NCI-H2107 (cell line): ENCODE measurements at regions not wholly inside any gene's neighbourhood (a gene's known extent, or its start where the extent isn't known, plus 50 kb on each side); places are given as distances from the start of the nearest gene placed in this dataset.
"Not testable (repeated sequence)": the region's sequence is repeated elsewhere in the genome, so short reads cannot be mapped to it uniquely, and the experiment has no call there.

ENCODE experiments used
- DNase-seq: peaks from one replicate; lab custom pipeline; 2025; lab: John Stamatoyannopoulos, UW

- no peak for DNase-seq
Measured at GRCh38 chr14:44873536-44873935, 88.2 kb downstream of the KLHL28 start.

DNA sequence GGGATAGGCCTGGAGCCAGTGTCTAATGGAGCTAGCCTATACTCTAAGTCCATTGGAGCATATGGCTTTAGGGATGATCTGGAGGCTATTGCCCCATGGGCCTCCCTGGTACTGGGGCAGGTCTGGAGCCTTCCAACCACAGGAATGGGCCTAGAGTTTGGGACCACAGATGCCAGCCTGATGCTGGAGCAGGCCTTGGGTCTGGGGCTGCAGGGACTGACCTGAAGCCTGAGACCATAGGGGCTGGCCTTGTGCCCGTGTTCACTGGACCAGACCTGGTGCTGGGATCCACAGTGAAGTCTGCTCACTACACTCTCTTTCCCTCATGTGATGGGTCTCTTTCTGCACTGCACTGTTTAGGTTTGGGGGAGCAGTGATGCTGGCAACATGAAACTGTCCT lies 95.0 kb downstream of the KLHL28 start:
- no peak for DNase-seq

DNA sequence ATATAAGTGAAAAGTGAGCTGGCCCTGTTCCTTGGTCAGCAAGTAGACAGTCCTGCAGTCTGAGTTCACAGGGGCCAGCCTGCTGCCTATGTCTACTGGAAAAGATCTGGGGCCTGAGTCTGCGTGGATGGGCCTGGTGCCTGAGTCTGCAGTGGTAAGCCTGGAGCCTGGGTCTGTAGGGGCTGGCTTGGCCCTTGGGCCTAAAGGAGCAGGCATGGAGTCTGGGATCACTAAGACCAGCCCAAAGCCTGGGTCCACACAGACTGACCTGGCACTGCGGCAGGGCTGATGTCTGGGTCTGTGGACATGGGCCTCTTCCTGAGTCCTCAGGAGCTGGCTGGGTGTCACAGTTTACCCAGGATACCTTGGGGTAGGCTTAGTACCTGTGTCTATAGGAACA lies 95.4 kb downstream of the KLHL28 start:
- no peak for DNase-seq

DNA sequence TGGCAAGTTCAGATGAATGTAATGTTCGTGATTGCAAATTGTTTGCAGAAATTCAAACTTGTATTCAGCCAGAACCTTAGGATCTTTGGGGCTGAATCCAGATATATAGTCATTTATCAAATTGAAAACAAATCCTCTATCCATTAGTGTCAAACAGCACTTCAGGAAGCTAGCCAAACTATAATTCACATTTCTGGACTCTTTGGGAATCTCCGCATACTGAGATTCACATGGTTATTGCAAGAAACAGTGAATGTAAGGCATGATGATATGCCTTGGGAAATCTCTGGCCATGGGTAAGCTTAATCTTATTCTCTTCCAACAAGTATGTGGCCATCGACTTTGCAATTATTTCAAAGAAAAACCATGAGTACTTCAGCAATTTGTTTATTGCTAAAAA lies 98.5 kb downstream of the KLHL28 start:
- no peak for DNase-seq

DNA sequence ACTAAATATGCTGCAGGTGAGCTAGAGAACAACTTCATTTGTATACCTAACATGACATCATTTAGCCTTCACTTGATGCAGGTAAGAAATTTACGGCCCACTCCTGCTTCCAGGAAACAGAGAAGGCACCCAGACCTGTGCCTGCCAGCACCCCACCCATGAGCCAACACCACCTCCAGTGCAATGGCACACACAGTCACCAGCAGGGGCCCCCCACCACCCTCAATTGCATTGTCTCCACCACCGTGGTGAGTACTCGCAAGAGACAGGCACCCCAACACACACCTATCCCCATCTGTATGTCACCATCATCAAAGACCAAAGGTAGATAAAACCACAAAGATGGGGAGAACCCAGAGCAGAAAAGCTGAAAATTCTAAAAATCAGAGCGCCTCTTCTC lies 107.6 kb downstream of the KLHL28 start:
- DNase-seq: no peak

DNA sequence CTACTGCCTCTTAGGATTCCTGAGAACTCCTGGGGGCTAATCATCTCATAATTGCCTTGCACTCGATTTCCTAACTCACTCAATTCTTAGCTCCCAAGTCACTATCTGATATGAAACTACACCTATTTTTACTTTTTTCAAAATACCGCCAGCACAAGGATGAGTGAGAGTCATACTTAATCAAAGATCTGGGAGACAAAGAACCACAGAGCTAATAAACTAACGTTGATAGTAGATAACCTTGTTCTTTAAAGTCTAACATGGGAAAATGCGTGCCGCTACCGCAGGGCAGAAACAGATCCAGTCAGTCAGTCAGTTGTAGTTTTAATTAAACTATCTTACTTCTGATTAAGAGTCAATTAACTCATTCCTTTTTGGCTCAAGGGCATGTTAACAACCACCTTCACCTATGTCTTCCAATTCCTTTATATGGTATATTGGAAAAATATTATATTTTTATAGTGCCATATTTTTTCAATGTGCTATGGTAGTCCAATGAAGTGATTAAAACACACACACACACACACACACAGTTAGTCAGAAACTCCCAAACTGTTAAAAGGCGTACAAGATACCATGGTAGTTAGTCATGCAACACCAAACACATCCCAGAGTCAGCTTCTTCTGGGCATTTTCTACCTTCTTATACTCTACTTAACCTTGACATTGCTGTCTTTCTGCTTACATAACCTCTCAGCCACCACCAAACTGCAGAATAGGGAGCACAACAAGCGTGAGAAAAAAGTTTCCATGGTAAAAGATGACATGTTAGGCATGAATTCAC lies 114.0 kb downstream of the KLHL28 start:
- no peak for DNase-seq

DNA sequence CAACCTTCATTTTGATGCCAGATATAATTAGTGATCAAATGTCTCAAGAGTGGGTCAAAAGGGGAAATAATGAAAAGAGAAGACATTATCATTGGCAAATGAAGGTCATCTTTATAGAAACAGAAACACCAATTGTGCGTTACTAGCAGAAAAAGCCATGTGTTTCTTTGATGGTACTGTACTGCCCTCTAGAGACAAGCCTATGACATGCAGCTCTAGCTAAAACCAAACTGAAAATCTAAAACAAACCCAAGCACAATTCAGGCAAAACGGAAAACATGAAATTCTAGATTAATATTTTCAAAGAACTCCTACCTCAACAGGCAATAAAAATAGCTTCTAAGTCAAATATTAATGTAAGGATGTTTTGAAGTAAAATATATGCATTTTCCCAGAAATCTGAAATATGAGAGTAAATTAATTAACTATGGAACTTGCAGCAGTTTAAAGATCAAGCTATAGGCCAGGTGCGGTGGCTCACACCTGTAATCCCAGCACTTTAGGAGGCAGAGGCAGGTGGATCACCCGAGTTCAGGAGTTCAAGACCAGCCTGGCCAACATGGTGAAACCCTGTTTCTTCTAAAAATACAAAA lies 115.4 kb downstream of the KLHL28 start:
- DNase-seq: peak; percentile 43

DNA sequence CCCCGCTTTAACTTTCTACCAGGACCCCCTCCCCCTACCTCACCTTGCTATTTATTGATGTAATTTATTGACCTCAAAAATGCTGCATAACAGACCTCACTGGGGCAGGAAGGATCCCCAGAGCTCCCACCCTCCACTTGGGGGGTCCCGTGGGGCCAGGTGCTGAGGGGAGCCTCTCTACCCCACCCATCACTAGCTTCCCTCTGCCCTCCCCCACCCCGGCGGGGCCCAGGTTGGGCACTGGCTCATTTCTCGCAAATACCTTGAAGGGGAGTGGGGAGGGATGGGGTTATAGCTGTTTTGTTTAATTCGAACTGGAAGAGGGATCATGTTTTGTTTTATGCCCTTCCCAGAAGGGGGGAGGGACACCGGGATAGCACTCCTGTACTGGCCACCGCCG lies 125.8 kb downstream of the KLHL28 start:
- not testable (repeated sequence) for DNase-seq

GRCh38 chr14:44833376-44834060 lies 128.2 kb downstream of the KLHL28 start:
- no peak for DNase-seq

DNA sequence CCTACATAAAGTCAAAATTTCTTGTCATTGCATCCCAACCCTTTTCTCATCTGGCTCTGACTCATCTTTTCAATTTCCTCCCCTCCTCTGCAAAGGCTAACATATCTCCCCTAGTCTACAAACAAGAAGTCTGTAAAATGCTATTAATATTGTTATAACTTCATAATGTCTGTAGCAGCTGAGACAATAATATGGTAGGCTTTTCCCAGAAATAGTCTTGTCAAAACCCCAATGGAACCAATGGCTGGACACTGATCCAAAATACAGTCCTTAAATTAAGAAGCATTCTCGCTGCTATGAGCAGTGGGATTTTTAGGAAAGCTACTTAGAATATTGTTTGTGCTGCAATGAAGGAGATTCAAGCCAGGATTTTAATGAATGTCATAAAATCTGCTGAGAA lies 131.4 kb downstream of the KLHL28 start:
- DNase-seq: no peak

- no peak for DNase-seq
Measured at GRCh38 chr14:44829021-44829420, 132.7 kb downstream of the KLHL28 start.

GRCh38 chr14:44828023-44828422 lies 133.7 kb downstream of the KLHL28 start:
- no peak for DNase-seq

DNA sequence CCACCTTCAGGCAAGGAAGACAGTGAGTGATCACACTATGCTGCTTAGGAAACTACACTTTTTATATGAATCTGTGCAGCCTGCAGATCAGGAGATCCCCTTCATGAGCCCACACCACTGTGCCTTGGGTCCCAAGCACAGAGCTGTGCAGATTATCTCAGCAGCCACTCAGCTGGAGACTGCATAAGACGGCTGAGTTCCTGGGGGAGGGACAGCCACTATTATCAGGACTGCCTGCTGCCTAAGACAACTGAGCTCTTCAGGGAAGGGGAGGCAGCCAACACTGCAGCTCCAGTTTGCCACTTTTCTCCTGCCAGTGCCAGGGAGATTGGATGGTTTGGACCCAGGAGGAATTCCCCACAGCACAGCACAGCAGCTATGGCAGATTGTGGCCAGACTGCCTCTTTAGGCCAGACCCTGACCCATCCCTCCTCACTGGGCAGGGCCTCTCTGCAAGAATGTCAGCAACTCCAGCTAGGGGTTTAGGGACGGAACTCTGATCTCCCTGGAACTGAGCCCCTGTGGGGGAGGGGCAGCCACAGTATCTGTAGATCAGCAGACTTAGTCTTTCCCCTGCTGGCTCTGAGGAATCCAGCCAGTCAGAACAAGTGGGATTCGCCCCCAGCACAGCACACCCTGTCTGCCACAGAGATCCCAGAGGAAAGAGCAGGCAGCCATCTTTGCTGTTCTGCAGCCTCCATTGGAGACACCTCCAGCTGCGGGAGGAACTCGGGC lies 141.3 kb downstream of the KLHL28 start:
- no peak for DNase-seq

- DNase-seq: no peak
Measured at GRCh38 chr14:44814196-44814595, 147.6 kb downstream of the KLHL28 start.

DNA sequence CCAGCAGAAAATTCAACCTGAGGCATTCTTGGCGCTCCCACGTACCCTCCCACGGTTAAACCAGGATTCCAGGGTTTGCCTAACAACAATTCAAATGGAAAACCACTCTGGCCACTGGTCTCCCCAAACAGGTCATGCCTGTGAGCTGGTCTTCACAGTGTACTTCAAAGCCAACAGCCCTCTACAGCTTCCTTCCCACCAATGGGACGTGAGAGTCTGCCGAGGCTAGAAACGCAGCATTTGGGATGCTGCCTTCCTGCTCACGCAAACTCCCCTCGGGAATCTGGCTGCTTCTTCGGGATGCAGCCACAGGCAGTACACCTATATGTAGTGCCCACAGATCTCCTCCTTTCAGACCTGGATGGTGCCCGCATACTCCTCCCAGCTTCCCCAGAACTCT lies 149.1 kb downstream of the KLHL28 start:
- no peak for DNase-seq

DNA sequence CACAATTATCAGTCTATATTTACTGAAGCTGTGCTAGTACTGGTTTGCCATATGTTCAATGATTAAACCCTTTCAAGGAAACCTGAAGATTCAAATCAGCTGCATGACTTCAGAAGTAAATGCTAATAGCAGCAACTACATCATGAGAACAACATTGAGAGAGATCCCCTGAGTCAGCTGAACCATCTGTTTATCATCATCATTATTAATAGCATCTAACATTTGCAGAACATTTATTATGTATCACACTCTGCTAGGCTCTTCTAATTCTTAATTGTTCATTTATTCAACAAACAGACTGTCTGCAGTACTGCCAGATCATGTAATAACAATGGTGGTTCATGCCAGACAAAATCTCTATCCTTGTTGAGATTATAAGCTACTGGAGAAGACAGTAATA lies 157.4 kb downstream of the KLHL28 start:
- DNase-seq: no peak

DNA sequence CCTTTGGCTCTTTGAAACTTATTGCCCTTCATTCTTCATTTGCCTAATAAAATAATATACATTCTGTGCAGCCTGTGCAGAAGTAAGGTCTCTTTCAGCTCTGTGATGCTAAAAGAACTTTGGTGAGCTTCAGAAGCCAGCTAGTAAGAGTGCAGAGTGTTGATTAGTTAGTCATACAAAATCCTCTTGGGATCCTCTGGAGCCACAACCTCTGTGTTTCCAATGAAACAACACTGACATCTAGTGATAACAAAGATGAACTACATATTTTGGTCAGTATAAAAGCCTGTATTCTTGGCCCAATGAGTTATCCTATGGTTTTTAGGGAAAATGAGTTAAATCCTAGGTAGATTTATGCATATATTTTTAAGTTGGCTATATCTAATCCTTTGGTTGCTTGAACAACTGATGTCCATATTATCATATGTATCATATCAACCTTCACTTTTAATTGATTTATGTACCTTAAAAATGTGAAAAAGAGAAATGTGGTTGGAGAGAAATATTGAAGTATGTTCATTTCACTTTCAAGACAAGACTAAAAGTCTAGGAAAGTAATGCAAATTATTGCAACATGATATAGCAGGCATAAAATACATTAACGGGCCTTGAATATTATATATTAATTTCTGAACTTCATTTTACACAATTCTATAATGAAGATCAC lies 158.4 kb downstream of the KLHL28 start:
- DNase-seq: peak; percentile 69

DNA sequence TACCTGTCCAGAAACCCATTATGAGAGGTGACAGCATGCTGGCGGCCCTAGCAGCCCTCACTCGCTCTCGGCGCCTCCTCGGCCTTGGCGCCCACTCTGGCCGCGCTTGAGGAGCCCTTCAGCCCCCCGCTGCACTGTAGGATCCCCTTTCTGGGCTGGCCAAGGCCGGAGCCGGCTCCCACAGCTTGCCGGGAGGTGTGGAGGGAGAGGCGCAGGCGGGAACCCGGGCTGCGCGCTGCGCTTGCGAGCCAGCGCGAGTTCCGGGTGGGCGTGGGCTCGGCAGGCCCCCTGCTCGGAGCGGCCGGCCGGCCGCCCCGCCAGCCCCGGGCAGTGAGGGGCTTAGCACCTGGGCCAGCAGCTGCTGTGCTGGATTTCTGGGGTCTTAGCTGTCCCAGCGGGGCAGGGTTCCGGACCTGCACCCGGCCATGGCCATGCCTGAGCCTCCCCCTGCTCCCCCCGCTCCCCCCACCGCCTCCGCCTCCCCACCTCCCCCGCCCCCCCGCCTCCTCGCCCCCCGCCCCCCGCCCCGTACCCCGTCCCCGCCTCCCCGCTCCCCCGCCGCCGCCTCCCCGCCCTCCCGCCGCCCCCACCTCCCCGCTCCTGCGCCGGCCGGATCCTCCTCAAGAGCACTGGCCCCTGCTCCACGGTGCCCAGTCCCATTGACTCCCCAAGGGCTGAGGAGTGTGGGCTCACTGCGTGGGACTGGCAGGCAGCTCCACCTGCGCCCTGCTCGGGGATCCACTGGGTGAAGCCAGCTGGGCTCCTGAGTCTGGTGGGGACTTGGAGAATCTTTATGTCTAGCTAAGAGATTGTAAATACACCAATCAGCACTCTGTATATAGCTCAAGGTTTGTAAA lies 163.1 kb downstream of the KLHL28 start:
- no peak for DNase-seq

DNA sequence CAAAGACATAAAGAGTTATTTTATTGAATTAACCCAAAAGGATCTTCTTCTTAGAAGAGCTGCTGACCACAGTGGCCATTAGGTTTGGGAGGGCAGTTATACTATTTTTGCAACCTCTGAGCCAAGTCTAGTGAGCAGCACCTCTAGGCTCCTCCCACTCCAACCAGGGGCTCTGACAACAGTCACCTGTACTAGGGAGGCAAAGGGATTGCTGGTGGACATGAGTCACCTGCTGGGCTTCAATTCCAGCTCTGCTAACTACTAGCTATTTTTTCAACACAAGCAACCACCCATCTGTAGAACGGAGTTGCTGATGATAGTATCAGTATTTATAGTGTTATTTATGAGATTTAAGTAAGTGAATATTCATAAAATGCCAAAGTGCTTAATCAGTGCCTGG lies 166.0 kb downstream of the KLHL28 start:
- no peak for DNase-seq

GRCh38 chr14:44791730-44792129 lies 170.0 kb downstream of the KLHL28 start:
- no peak for DNase-seq

- DNase-seq: no peak
Measured at GRCh38 chr14:44788612-44789011, 173.1 kb downstream of the KLHL28 start.
